Upper lobe of left lung (tissue), 4 donors: ENCODE measurements at regions not wholly inside any gene's neighbourhood (a gene's known extent, or its start where the extent isn't known, plus 50 kb on each side); places are given as distances from the start of the nearest gene placed in this dataset.

Experiments used
- CTCF ChIP-seq, 6 experiments: fragments of 450-650 bp in 4 of 6; fragments of 200-600 bp in 2 of 6; sonication (generic) in 2 of 6; IDR thresholded peaks; one replicate each; pipeline ENCODE4 v1.5.1; 2016 to 2019; ENCODE audit warnings: antibody characterized with exemption in 6 of 6
- POLR2A ChIP-seq, 4 donors: fragments of 450-650 bp; IDR thresholded peaks; one replicate each; pipeline ENCODE4 v1.5.1; 2016 to 2017; ENCODE audit warnings: antibody characterized with exemption in 4 of 4, mild to moderate bottlenecking in 2 of 4

- TF ChIP-seq CTCF (IDR thresholded peaks at IDR 0.05) (no peak), POLR2A (IDR thresholded peaks at IDR 0.05) (no peak)
These were observed 143.5 kb upstream of the MMADHC start for GRCh38 chr2:149731079-149731478.
